Rectal smooth muscle tissue (tissue), 1 donor: ENCODE measurements at regions not wholly inside any gene's neighbourhood (a gene's known extent, or its start where the extent isn't known, plus 50 kb on each side); places are given as distances from the start of the nearest gene placed in this dataset.

Source experiments
- H3K27ac ChIP-seq: one replicate; pipeline ENCODE4 v1.7.0; 2013; ENCODE audit warnings: low read depth, low read length, inconsistent platforms
- H3K27me3 ChIP-seq: one replicate; pipeline ENCODE4 v1.7.0; 2013; ENCODE audit warnings: low read length; ENCODE audit not compliant: control insufficient read depth, insufficient read depth
- H3K36me3 ChIP-seq: one replicate; pipeline ENCODE4 v1.7.0; 2013; ENCODE audit warnings: low read length; ENCODE audit not compliant: control insufficient read depth, insufficient read depth
- H3K4me1 ChIP-seq: one replicate; pipeline ENCODE4 v1.7.0; 2013; ENCODE audit warnings: low read length; ENCODE audit not compliant: control insufficient read depth, insufficient read depth
- H3K4me3 ChIP-seq: one replicate; pipeline ENCODE4 v1.7.0; 2013; ENCODE audit warnings: low read length
- H3K9ac ChIP-seq: one replicate; pipeline ENCODE4 v1.7.0; 2013; ENCODE audit warnings: low read length

DNA sequence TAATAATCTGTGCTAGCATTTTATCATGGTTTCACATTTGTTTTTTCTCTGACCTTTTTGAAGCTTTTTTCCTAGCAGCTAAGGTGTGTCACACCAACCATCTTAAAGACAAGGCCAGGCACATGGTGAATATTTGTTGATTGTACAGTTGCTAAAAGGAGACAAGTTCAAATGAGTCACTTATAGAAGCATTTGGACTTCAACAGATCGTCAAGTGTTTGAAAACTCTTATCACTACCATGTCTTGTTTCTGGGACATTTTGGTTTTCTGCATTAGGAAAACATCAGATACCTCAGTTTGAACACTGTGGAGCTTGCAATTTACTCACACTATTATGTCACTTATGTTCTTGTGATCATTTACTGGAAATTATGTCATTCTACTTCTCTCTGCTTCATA, 407.3 kb downstream of the USP25 start:
- no peak overlapping the region for H3K9ac ChIP-seq
- H3K4me3 ChIP-seq: no peak overlapping the region
- no peaks in the 10 kb centered on the region for H3K4me1 ChIP-seq
- no peaks in the 10 kb centered on the region for H3K36me3 ChIP-seq
- H3K27me3 ChIP-seq: no peaks in the 10 kb centered on the region
- H3K27ac ChIP-seq: no peak overlapping the region

DNA sequence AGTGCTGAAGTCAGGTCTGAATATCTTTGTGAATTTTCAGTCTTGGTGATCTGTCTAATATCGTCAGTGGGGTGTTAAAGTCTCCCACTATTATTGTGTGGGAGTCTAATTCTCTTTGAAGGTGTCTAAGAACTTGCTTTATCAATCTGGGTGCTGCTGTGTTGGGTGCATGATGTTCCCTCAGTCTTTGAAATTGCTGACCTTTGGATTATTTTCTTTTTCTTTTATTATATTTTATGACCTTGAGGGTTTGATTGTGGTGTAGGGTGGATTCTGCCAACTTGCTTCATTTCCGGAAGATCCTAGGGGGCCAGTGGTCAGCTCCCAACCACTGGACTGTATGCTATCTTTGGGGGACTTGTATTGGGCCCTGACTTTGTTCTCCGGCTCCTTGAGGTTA, 415.3 kb downstream of the USP25 start:
- Histone ChIP-seq H3K4me1 (no peaks in the 10 kb centered on the region), H3K27me3 (no peaks in the 10 kb centered on the region), H3K9ac (no peak overlapping the region), H3K36me3 (no peaks in the 10 kb centered on the region), H3K27ac (no peak overlapping the region), H3K4me3 (no peak overlapping the region)

DNA sequence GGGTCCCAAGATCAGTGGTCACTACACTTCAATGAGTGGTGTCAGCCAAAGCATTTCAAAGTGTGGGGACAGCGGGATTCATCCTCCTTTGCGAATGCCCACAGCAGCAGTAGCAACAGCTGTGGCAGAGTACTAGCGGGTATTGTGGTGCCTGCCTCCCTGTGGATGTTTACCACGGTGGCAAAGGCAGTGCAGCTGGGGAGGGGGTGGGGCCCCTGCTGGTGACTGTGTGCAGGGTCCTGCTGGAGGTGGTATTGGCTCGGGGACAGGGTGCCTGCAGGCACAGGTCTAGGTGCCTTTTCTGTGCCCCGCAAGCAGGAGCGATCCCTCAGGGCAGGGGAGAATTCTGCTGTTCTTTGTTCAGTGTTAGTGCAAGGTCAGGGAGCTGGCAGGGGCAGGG, 415.7 kb downstream of the USP25 start:
- Histone ChIP-seq H3K4me1 (no peaks in the 10 kb centered on the region), H3K27ac (no peak overlapping the region), H3K9ac (no peak overlapping the region), H3K36me3 (no peaks in the 10 kb centered on the region), H3K27me3 (no peaks in the 10 kb centered on the region), H3K4me3 (no peak overlapping the region)

DNA sequence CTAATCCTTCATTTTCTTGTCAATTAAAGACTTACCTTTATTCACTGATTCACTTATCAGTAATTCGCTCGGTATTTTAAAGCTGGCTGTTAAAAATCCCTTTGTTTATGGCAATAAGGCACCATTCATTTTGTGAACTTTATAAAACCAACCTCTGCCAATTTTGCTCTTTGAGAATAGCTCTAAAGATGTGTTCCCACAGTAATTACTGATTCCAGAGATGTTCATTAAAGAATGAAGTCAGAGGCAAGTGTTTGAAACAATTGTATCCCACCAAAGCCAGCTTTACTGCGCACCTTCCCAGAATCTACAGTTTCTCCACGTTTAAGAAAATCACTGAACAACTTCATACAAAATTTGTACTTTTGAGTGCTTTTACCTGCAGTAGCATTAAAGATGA, 424.5 kb downstream of the USP25 start:
- Histone ChIP-seq H3K4me3 (no peak overlapping the region), H3K36me3 (no peaks in the 10 kb centered on the region), H3K9ac (no peak overlapping the region), H3K4me1 (no peaks in the 10 kb centered on the region), H3K27ac (no peak overlapping the region), H3K27me3 (no peaks in the 10 kb centered on the region)

DNA sequence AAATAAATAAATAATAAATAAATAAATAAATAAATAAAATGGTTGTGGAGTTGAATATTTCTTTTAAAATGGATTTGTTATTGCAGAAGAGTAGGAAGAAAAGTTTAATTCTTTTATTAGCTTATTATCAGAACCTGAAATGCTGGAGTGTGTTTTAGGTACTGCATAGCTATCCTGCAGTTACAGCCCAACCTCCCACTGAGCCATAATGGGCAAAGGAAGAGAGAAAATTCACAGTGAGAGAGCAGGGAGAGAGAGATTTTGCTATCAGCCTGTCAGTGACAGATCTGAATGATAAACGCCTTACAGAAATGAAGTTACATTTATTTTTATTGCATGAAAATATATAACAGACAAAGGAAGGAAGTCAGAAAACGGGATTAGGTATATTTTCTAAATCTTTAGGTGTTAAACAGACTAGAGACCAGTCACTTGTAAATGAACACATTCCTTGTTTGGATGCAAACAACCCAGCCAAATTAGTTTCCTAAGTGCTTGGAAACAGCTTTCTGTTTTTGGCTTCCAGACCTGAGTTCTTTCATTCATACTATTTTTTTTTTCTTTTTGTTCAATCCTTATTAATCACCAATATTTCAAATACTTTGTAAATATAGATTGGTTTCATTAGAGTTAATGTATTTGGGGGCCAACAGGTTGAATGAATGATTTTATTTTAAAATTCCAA, 425.3 kb downstream of the USP25 start:
- Histone ChIP-seq H3K27me3 (no peaks in the 10 kb centered on the region), H3K4me3 (no peak overlapping the region), H3K27ac (no peak overlapping the region), H3K4me1 (no peaks in the 10 kb centered on the region), H3K9ac (no peak overlapping the region), H3K36me3 (no peaks in the 10 kb centered on the region)

DNA sequence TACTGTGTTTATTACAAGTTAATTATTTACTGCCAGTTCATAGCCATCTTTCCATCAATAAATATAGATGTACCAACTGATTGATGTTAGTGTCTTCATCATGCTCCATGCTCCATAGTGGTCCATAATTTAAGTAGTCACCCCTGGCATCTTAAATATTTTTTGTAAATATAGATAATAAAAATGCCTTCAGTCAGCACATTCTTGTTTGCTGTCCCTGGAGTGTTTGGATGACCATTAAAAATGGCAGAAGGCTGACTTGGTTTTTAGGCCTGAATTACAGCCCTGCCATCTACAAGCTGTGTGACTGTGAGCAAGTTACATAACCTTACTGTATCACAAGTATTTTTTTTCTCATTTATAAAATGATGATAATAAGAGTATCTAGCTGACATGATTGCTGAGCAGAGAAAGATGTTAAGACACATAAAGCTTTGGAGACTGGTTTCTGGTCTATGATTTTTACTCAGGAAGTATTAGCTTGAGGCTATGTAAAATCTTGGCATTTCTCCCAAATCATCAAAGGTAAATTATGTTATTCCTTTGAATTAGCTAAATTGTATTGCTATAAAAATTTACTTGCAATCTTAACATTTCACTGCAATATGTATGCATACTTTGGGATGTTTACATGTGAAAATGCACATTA, 427.2 kb downstream of the USP25 start:
- Histone ChIP-seq H3K9ac (no peak overlapping the region), H3K27ac (no peak overlapping the region), H3K4me3 (no peak overlapping the region), H3K4me1 (no peaks in the 10 kb centered on the region), H3K36me3 (no peaks in the 10 kb centered on the region), H3K27me3 (no peaks in the 10 kb centered on the region)

DNA sequence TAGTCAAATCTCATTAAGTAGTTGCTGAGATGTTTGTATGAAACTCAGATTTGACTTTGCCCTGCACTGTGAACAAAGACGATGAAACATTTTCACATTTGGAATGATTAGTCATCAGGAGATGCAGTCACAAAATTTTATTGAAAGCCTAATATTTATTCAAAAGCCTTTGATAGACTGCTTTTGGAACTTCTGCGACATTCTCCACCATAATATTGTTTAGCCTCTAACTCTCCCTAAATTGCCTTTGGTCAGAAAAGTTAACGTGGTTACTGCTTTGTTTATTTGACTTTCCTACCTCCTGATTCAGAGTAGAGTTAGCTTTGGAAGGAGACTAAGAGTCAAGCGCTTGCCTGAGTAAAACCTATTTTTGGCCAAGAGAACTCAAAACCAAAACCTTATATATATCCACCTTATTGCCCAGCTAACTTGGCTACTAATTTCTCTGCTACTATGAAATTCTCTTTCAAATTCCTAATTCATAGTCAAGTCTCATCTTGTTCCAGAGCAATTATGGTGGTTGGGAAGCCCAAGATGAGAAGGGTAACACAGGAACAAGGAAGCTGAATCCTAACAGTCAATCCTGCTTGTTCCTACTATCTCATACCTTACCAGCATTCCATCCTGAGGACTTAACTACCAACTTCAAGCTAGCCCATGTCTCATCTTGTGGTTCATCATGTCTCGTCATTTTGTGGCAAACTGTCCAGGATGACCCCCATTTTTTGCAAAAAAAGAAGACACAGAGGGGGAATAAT, 429.6 kb downstream of the USP25 start:
- Histone ChIP-seq H3K27ac (no peak overlapping the region), H3K4me3 (no peak overlapping the region), H3K4me1 (no peaks in the 10 kb centered on the region), H3K27me3 (no peaks in the 10 kb centered on the region), H3K36me3 (no peaks in the 10 kb centered on the region), H3K9ac (no peak overlapping the region)

DNA sequence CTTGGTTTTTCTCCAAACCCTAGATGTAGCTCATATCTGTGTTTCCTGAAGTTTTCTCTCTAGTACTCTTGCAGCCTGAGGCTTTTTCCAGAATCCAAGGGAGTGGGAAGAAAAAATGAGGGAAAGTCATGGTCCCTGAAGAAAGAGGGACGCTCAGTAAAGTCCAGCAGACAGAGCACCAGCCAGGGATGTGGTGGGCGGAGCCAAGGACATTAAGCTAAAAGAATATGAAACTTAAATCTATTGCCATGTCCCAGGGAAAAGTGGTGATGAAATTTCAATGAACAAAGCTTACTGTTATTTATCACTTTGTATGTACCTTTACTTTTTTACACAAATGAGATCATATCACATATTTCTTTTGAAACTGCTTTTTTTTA, 430.2 kb downstream of the USP25 start:
- no peaks in the 10 kb centered on the region for H3K36me3 ChIP-seq
- no peaks in the 10 kb centered on the region for H3K4me1 ChIP-seq
- no peaks in the 10 kb centered on the region for H3K27me3 ChIP-seq
- no peak overlapping the region for H3K4me3 ChIP-seq
- H3K27ac ChIP-seq: no peak overlapping the region
- H3K9ac ChIP-seq: no peak overlapping the region

DNA sequence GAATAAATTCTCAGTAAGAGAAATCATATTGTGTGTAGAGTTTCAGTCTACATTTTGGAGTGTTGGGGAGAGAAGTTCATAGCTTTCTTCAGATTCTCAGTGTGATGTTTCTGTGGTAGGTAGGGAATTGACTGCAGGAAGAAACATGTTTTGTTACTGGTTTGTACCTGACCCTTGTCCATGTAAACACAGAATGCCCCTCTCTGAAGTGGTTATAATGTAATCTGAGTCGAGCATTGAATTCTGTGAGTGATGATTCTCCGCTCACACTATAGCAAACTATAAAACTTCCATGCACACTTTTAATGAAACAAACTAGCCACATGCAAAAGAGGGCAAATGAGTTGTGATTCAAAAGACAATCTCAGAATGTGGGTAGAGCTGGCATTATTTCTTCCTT, 433.2 kb downstream of the USP25 start:
- H3K36me3 ChIP-seq: no peaks in the 10 kb centered on the region
- no peak overlapping the region for H3K4me3 ChIP-seq
- no peak overlapping the region for H3K9ac ChIP-seq
- no peak overlapping the region for H3K27ac ChIP-seq
- no peaks in the 10 kb centered on the region for H3K27me3 ChIP-seq
- H3K4me1 ChIP-seq: no peaks in the 10 kb centered on the region

DNA sequence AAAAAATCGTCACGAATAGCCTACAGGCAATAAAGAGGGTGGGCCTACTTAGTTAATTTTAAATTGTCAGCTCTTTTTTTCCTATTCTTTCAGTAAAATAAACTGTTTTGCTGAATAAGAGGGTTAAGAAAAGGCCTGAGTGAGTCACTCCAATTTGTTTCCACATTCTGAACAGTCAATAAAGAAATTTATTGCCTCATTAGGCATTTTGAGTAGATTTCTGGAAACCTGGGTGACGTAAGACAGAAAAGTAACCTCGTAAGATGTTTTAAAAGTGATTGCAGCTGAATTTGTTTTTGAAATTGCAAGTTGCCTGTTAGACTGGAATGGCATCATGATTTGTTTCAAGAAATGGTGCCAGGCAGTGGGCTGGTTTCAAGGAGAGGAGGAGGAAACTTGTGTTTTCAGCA, 439.3 kb downstream of the USP25 start:
- Histone ChIP-seq H3K4me3 (no peak overlapping the region), H3K27ac (no peak overlapping the region), H3K4me1 (no peaks in the 10 kb centered on the region), H3K27me3 (no peaks in the 10 kb centered on the region), H3K36me3 (no peaks in the 10 kb centered on the region), H3K9ac (no peak overlapping the region)

DNA sequence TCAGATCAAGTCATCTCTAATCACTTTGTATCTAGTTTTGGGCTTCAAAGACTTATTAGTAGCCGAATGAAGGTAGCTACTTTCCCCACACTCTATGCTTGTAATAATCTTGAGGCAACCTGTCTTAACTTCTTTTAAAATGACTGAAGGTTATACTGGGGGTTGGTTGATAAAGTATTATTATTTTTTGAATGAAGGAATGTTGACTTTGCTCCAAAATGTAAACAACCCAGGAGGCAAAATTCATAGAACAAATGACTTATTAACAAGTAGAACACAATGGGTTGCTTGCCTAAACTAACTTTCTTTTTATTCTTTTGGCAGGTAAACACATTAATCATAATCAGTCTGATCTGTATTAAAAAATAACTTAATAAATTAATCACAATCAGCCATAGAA, 440.0 kb downstream of the USP25 start:
- no peak overlapping the region for H3K27ac ChIP-seq
- H3K4me3 ChIP-seq: no peak overlapping the region
- H3K4me1 ChIP-seq: no peaks in the 10 kb centered on the region
- H3K9ac ChIP-seq: no peak overlapping the region
- no peaks in the 10 kb centered on the region for H3K27me3 ChIP-seq
- H3K36me3 ChIP-seq: no peaks in the 10 kb centered on the region

DNA sequence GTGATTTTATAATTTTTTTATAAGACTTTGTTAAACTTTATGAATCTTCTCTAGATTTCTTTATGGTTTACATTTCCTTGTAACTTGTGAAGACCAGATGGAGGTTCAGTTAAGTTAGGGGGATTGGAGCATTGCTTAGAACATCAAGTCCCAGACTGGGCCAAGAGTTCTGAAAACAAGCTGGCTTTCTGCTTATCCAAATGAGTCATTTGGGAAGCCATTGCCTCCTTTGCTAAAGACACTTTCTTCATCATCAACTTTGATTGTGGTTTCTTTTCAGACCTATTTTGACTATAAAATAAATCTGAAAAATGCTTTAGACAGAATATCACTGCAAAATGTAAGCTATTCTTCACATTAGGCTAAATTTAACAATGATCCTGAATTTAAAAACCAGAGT, 446.8 kb downstream of the USP25 start:
- no peaks in the 10 kb centered on the region for H3K36me3 ChIP-seq
- H3K4me1 ChIP-seq: no peaks in the 10 kb centered on the region
- H3K27ac ChIP-seq: no peak overlapping the region
- H3K27me3 ChIP-seq: no peaks in the 10 kb centered on the region
- H3K4me3 ChIP-seq: no peak overlapping the region
- no peak overlapping the region for H3K9ac ChIP-seq

DNA sequence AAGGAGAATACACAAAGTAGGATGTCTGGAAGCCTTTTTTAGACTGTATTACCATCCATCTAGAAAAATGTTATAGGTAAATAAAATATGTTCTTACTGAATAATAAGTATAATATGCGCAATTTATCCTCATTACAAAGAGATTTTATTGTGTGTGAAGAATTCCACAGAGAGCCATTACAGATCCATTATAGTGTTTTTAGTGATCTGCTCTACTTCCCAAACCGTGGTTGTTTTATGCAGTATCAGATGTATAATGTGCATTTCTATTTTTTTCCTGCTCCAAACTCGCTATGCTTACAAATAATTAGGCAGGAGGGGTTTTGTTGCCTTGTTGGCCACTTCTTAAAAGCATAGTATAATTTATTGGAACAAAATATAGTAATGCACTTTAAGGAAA, 447.8 kb downstream of the USP25 start:
- H3K27me3 ChIP-seq: no peaks in the 10 kb centered on the region
- no peaks in the 10 kb centered on the region for H3K4me1 ChIP-seq
- H3K27ac ChIP-seq: no peak overlapping the region
- H3K36me3 ChIP-seq: no peaks in the 10 kb centered on the region
- H3K4me3 ChIP-seq: no peak overlapping the region
- H3K9ac ChIP-seq: no peak overlapping the region
